Activated naive CD4-positive, alpha-beta T cell treated with anti-CD3 and anti-CD28 coated beads, Interleukin-2, amount 50 U/mL, for 72 hours (primary cell): ENCODE measurements at regions not wholly inside any gene's neighbourhood (a gene's known extent, or its start where the extent isn't known, plus 50 kb on each side); places are given as distances from the start of the nearest gene placed in this dataset.

Experiments used
- ATAC-seq, 2 donors: fragments of 150-1000 bp; cut with Tn5 transposase; 2 replicates each; pipeline ENCODE4 v1.10.0; 2021; ENCODE audit warnings: mild to moderate bottlenecking in 2 of 2, moderate library complexity in 2 of 2
- DNase-seq, 2 donors: peaks; one replicate each; pipeline ENCODE4 v3.0.0; 2021 to 2022; ENCODE audit warnings: low spot score in 2 of 2
- H3K27ac Mint-ChIP-seq, 2 donors: one replicate each; pipeline ENCODE4 v1.8.0; 2022; ENCODE audit warnings: mild to moderate bottlenecking in 2 of 2, mixed read lengths in 2 of 2
- H3K36me3 Mint-ChIP-seq, 2 donors: one replicate each; pipeline ENCODE4 v1.8.0; 2022; ENCODE audit warnings: mixed read lengths in 2 of 2
- H3K9me3 Mint-ChIP-seq, 2 donors: one replicate each; pipeline ENCODE4 v1.8.0; 2022; ENCODE audit warnings: mixed read lengths in 2 of 2

- ATAC-seq (peak in 1 of 2 donors; percentile 34), DNase-seq (no peak)
- Mint-ChIP-seq H3K27ac (peak overlapping the region in 1 of 2 donors; percentile 62), H3K36me3 (peaks cover 5 to 6% of the 10 kb centered on the region in 2 donors), H3K9me3 (no peaks in the 10 kb centered on the region)
Observed at GRCh38 chr3:102223132-102223531, 211.7 kb upstream of the ZPLD1 start.

- peak in 1 of 2 donors; percentile 41 for ATAC-seq
- H3K27ac Mint-ChIP-seq: no peak overlapping the region
- no peak for DNase-seq
Observed at GRCh38 chr3:102224171-102224570, 210.6 kb upstream of the ZPLD1 start.

GRCh38 chr3:102225005-102225404 lies 209.8 kb upstream of the ZPLD1 start:
- no peak for ATAC-seq
- H3K36me3 Mint-ChIP-seq: peaks cover 2 to 6% of the 10 kb centered on the region in 2 donors
- H3K27ac Mint-ChIP-seq: no peak overlapping the region
- no peaks in the 10 kb centered on the region for H3K9me3 Mint-ChIP-seq
- no peak for DNase-seq

More at GRCh38 chr3:102224171-102224570, 210.6 kb upstream of the ZPLD1 start:
- Mint-ChIP-seq H3K9me3 (no peaks in the 10 kb centered on the region), H3K36me3 (peaks cover 5 to 6% of the 10 kb centered on the region in 2 donors)

- DNase-seq: no peak
- H3K9me3 Mint-ChIP-seq: no peaks in the 10 kb centered on the region
- peak in 1 of 2 donors; percentile 43 for ATAC-seq
- H3K36me3 Mint-ChIP-seq: peaks cover 0 to 6% of the 10 kb centered on the region in 2 donors
- H3K27ac Mint-ChIP-seq: no peak overlapping the region
Observed at GRCh38 chr3:102225407-102226132, 209.2 kb upstream of the ZPLD1 start.

- Mint-ChIP-seq H3K36me3 (peaks cover 0 to 6% of the 10 kb centered on the region in 2 donors), H3K9me3 (no peaks in the 10 kb centered on the region), H3K27ac (no peak overlapping the region)
- DNase-seq (no peak), ATAC-seq (peak in 1 of 2 donors; percentile 54)
Observed at GRCh38 chr3:102226463-102226862, 208.4 kb upstream of the ZPLD1 start.

GRCh38 chr3:102229062-102229655 lies 205.7 kb upstream of the ZPLD1 start:
- H3K36me3 Mint-ChIP-seq: no peaks in the 10 kb centered on the region
- ATAC-seq (peak; percentile 69 to 75), DNase-seq (peak in 1 of 2 donors; percentile 77)
- H3K27ac Mint-ChIP-seq: no peak overlapping the region
- H3K9me3 Mint-ChIP-seq: no peaks in the 10 kb centered on the region

- ATAC-seq (no peak), DNase-seq (no peak)
- Mint-ChIP-seq H3K9me3 (no peaks in the 10 kb centered on the region), H3K27ac (no peak overlapping the region), H3K36me3 (no peaks in the 10 kb centered on the region)
Observed at GRCh38 chr3:102230057-102230456, 204.8 kb upstream of the ZPLD1 start.

GRCh38 chr3:102233881-102234280 lies 200.9 kb upstream of the ZPLD1 start:
- DNase-seq: no peak
- H3K27ac Mint-ChIP-seq: no peak overlapping the region
- no peak for ATAC-seq
- no peaks in the 10 kb centered on the region for H3K9me3 Mint-ChIP-seq
- H3K36me3 Mint-ChIP-seq: no peaks in the 10 kb centered on the region

- ATAC-seq (peak in 1 of 2 donors; percentile 50), DNase-seq (peak in 1 of 2 donors; percentile 34)
- Mint-ChIP-seq H3K36me3 (no peaks in the 10 kb centered on the region), H3K9me3 (no peaks in the 10 kb centered on the region), H3K27ac (no peak overlapping the region)
Observed at GRCh38 chr3:102235679-102236078, 199.1 kb upstream of the ZPLD1 start.

- H3K36me3 Mint-ChIP-seq: no peaks in the 10 kb centered on the region
- H3K9me3 Mint-ChIP-seq: no peaks in the 10 kb centered on the region
- H3K27ac Mint-ChIP-seq: no peak overlapping the region
- ATAC-seq (no peak), DNase-seq (no peak)
Observed at GRCh38 chr3:102237181-102237580, 197.6 kb upstream of the ZPLD1 start.

- DNase-seq (no peak), ATAC-seq (no peak)
- no peaks in the 10 kb centered on the region for H3K36me3 Mint-ChIP-seq
- H3K9me3 Mint-ChIP-seq: no peaks in the 10 kb centered on the region
- H3K27ac Mint-ChIP-seq: no peak overlapping the region
Observed at GRCh38 chr3:102237838-102238237, 197.0 kb upstream of the ZPLD1 start.

GRCh38 chr3:102238362-102238761 lies 196.5 kb upstream of the ZPLD1 start:
- H3K36me3 Mint-ChIP-seq: no peaks in the 10 kb centered on the region
- no peaks in the 10 kb centered on the region for H3K9me3 Mint-ChIP-seq
- no peak for ATAC-seq
- no peak overlapping the region for H3K27ac Mint-ChIP-seq
- DNase-seq: no peak

- DNase-seq (no peak), ATAC-seq (no peak)
- Mint-ChIP-seq H3K36me3 (no peaks in the 10 kb centered on the region), H3K27ac (no peak overlapping the region), H3K9me3 (no peaks in the 10 kb centered on the region)
Observed at GRCh38 chr3:102240720-102241119, 194.1 kb upstream of the ZPLD1 start.

GRCh38 chr3:102248981-102249705 lies 185.7 kb upstream of the ZPLD1 start:
- no peak overlapping the region for H3K27ac Mint-ChIP-seq
- H3K9me3 Mint-ChIP-seq: no peaks in the 10 kb centered on the region
- no peaks in the 10 kb centered on the region for H3K36me3 Mint-ChIP-seq
- no peak for ATAC-seq
- DNase-seq: no peak

GRCh38 chr3:102255736-102256135 lies 179.1 kb upstream of the ZPLD1 start:
- no peak overlapping the region for H3K27ac Mint-ChIP-seq
- no peaks in the 10 kb centered on the region for H3K9me3 Mint-ChIP-seq
- no peaks in the 10 kb centered on the region for H3K36me3 Mint-ChIP-seq
- DNase-seq (no peak), ATAC-seq (no peak)

- Mint-ChIP-seq H3K27ac (no peak overlapping the region), H3K36me3 (no peaks in the 10 kb centered on the region), H3K9me3 (no peaks in the 10 kb centered on the region)
- no peak for DNase-seq
- no peak for ATAC-seq
Observed at GRCh38 chr3:102258666-102259227, 176.1 kb upstream of the ZPLD1 start.

GRCh38 chr3:102259663-102260062 lies 175.2 kb upstream of the ZPLD1 start:
- H3K9me3 Mint-ChIP-seq: no peaks in the 10 kb centered on the region
- H3K27ac Mint-ChIP-seq: no peak overlapping the region
- no peaks in the 10 kb centered on the region for H3K36me3 Mint-ChIP-seq
- DNase-seq: no peak
- no peak for ATAC-seq
